HCT116 (cell line): ENCODE measurements at regions not wholly inside any gene's neighbourhood (a gene's known extent, or its start where the extent isn't known, plus 50 kb on each side); places are given as distances from the start of the nearest gene placed in this dataset.

Source experiments
- ATAC-seq: fragments of 200-7000 bp; cut with Tn5 transposase; 2 replicates; pipeline ENCODE4 v1.9.1; 2020; ENCODE audit warnings: mild to moderate bottlenecking, moderate library complexity
- BruUV-seq: library from RNA; stranded (reverse); fragments of 400-500 nt; replicated peaks from 2 replicates; lab custom pipeline; 2021; lab: Mats Ljungman, UMichigan
- CTCF ChIA-PET: fragments of 300-600 bp; sonication (Branson Sonifier 250); formaldehyde crosslinking; loops from one replicate; lab custom pipeline; 2021; ENCODE audit warnings: antibody characterized with exemption; lab: Charles Lee
- POLR2A ChIA-PET: fragments of 300-600, 350-600 bp; sonication (Branson Sonifier 250); formaldehyde crosslinking; loops from one replicate; lab custom pipeline; 2021; ENCODE audit warnings: antibody characterized with exemption; lab: Charles Lee
- RAD21 ChIA-PET, 2 experiments: fragments of 300-600 bp; sonication (Branson Sonifier 250); formaldehyde crosslinking; loops; one replicate each; lab custom pipeline; 2023; ENCODE audit warnings: low total read pairs in 2 of 2; ENCODE audit not compliant: uncharacterized antibody in 2 of 2, unreplicated experiment in 2 of 2, low non-redundant PET in 1 of 2; lab: Charles Lee
- DNase-seq: peaks from one replicate; pipeline ENCODE4 v3.0.0-alpha.2; 2010; ENCODE audit warnings: low read depth, low spot score
- H2AFZ ChIP-seq: fragments of 200-600 bp; shearing (Covaris generic), sonication (generic); 2 replicates; pipeline ENCODE4 v1.6.1; 2017; ENCODE audit warnings: low read depth, mixed run types, mixed read lengths, antibody characterized with exemption, low read length; ENCODE audit not compliant: poor library complexity, severe bottlenecking
- H3K27ac ChIP-seq: 2 replicates; pipeline ENCODE4 v1.5.1; 2012; ENCODE audit warnings: low read depth, low read length
- H3K27me3 ChIP-seq: fragments of 200-600 bp; sonication (generic); 2 replicates; pipeline ENCODE4 v1.6.1; 2016; ENCODE audit warnings: mixed run types, low read length, mixed read lengths; ENCODE audit not compliant: insufficient read depth
- H3K36me3 ChIP-seq, 2 experiments: fragments of 200-500 bp in 1 of 2; fragments of 200-600 bp in 1 of 2; sonication (Bioruptor generic) in 1 of 2; sonication (generic) in 1 of 2; 2 replicates each; pipeline versions ENCODE4 v1.5.1 to v1.6.1; 2014 to 2016; ENCODE audit warnings: low read length in 2 of 2, inconsistent platforms in 1 of 2, mixed read lengths in 1 of 2, mixed run types in 1 of 2; ENCODE audit not compliant: insufficient read depth in 2 of 2, control insufficient read depth in 1 of 2
- H3K4me1 ChIP-seq, 2 experiments: fragments of 200-600 bp in 1 of 2; sonication (generic) in 1 of 2; 2 replicates each; pipeline versions ENCODE4 v1.5.1 to v1.6.1; 2012 to 2017; ENCODE audit warnings: low read length in 2 of 2, inconsistent platforms in 1 of 2, mild to moderate bottlenecking in 1 of 2, mixed read lengths in 1 of 2, mixed run types in 1 of 2, moderate library complexity in 1 of 2; ENCODE audit not compliant: insufficient read depth in 2 of 2, control insufficient read depth in 1 of 2
- H3K4me2 ChIP-seq: fragments of 200-600 bp; sonication (generic); 2 replicates; pipeline ENCODE4 v1.6.1; 2017; ENCODE audit warnings: mixed run types, low read length, mixed read lengths
- H3K4me3 ChIP-seq, 2 experiments: fragments of 200-600 bp in 1 of 2; sonication (generic) in 1 of 2; replicated peaks in 1 of 2; 2 replicates each; pipeline ENCODE4 v1.5.1; 2011 to 2016; ENCODE audit warnings: low read length in 2 of 2, control low read depth in 1 of 2, low read depth in 1 of 2, mild to moderate bottlenecking in 1 of 2, mixed read lengths in 1 of 2, mixed run types in 1 of 2
- H3K79me2 ChIP-seq: fragments of 200-600 bp; sonication (generic); 2 replicates; pipeline ENCODE4 v1.6.1; 2017; ENCODE audit warnings: mild to moderate bottlenecking, mixed run types, low read length, moderate library complexity, mixed read lengths; ENCODE audit not compliant: insufficient read depth
- H3K9ac ChIP-seq: fragments of 200-600 bp; sonication (generic); 2 replicates; pipeline ENCODE4 v1.6.1; 2016; ENCODE audit warnings: low read length, mixed read lengths
- H3K9me2 ChIP-seq: fragments of 200-600 bp; sonication (generic), shearing (Covaris generic); 2 replicates; pipeline ENCODE4 v1.6.1; 2017; ENCODE audit warnings: mixed run types, mild to moderate bottlenecking, moderate library complexity; ENCODE audit not compliant: insufficient read depth
- H3K9me3 ChIP-seq, 2 experiments: fragments of 200-500 bp in 1 of 2; fragments of 200-600 bp in 1 of 2; sonication (Bioruptor generic) in 1 of 2; sonication (generic) in 1 of 2; 2 replicates each; pipeline ENCODE4 v1.6.1; 2014 to 2017; ENCODE audit warnings: low read length in 2 of 2, mixed read lengths in 2 of 2, inconsistent platforms in 1 of 2, low read depth in 1 of 2, mild to moderate bottlenecking in 1 of 2, mixed run types in 1 of 2, moderate library complexity in 1 of 2; ENCODE audit not compliant: control insufficient read depth in 1 of 2, insufficient read depth in 1 of 2
- H4K20me1 ChIP-seq: fragments of 200-600 bp; sonication (generic), shearing (Covaris generic); 2 replicates; pipeline ENCODE4 v1.6.1; 2017; ENCODE audit warnings: mixed run types, mild to moderate bottlenecking, moderate library complexity; ENCODE audit not compliant: insufficient read depth
- ATF3 ChIP-seq: IDR thresholded peaks from 2 replicates; pipeline ENCODE4 v1.6.1; 2012
- CBX3 ChIP-seq: IDR thresholded peaks from 2 replicates; pipeline ENCODE4 v1.6.1; 2012; ENCODE audit warnings: low read depth
- CTCF ChIP-seq, 3 experiments: fragments of 200-600 bp in 1 of 3; sonication (generic) in 1 of 3; IDR thresholded peaks in 2 of 3; conservative IDR thresholded peaks in 1 of 3; 2 replicates each; pipeline ENCODE4 v1.5.1; 2012 to 2017; ENCODE audit warnings: low read depth in 2 of 3, low read length in 2 of 3, antibody characterized with exemption in 1 of 3, borderline replicate concordance in 1 of 3, control low read depth in 1 of 3, mild to moderate bottlenecking in 1 of 3, mixed read lengths in 1 of 3, mixed run types in 1 of 3, moderate library complexity in 1 of 3; ENCODE audit not compliant: insufficient read depth in 1 of 3
- EGR1 ChIP-seq: IDR thresholded peaks from 2 replicates; pipeline ENCODE4 v1.6.1; 2012; ENCODE audit warnings: low read depth
- ELF1 ChIP-seq: IDR thresholded peaks from 2 replicates; pipeline ENCODE4 v1.6.1; 2012; ENCODE audit warnings: low read depth, borderline replicate concordance
- FOSL1 ChIP-seq: IDR thresholded peaks from 2 replicates; pipeline ENCODE4 v1.6.1; 2012; ENCODE audit warnings: low read depth
- RAD21 ChIP-seq: IDR thresholded peaks from 2 replicates; pipeline ENCODE4 v1.6.1; 2012; ENCODE audit warnings: low read depth, mild to moderate bottlenecking
- TCF7L2 ChIP-seq: IDR thresholded peaks from 2 replicates; pipeline ENCODE4 v1.7.0; 2011; ENCODE audit warnings: borderline replicate concordance, inconsistent platforms; ENCODE audit not compliant: insufficient read depth, insufficient read length; ENCODE audit errors: extremely low read depth
- YY1 ChIP-seq: IDR thresholded peaks from 2 replicates; pipeline ENCODE4 v1.6.1; 2011; ENCODE audit warnings: low read length, low read depth, moderate library complexity, mild to moderate bottlenecking; ENCODE audit not compliant: insufficient replicate concordance; ENCODE audit errors: extremely low read depth
- ZBTB33 ChIP-seq: IDR thresholded peaks from 2 replicates; pipeline ENCODE4 v1.6.1; 2011; ENCODE audit warnings: mild to moderate bottlenecking, low read length, moderate library complexity; ENCODE audit not compliant: insufficient replicate concordance; ENCODE audit errors: extremely low read depth
- ZNF274 ChIP-seq: fragments of 200-500 bp; sonication (Bioruptor generic); IDR thresholded peaks from 2 replicates; pipeline ENCODE4 v1.6.1; 2014; ENCODE audit warnings: mild to moderate bottlenecking, low read depth, low read length, inconsistent platforms
- intact Hi-C: fragments of 100-400 bp; cut with micrococcal nuclease; formaldehyde crosslinking; loops from 2 replicates; pipeline ENCODE4 v1.10.0; 2022

- TF ChIP-seq TCF7L2, result no peak
- no peak for TF ChIP-seq ATF3
- TF ChIP-seq CTCF (IDR thresholded peaks at IDR 0.05 in 2 of 3, conservative IDR thresholded peaks at IDR 0.05 in 1 of 3; ENCODE audit: borderline replicate concordance in 1 of 3, insufficient read depth in 1 of 3, low read depth in 2 of 3, low read length in 2 of 3), result no peak
- no peak for TF ChIP-seq YY1
- no peak for TF ChIP-seq CBX3
- no peak for TF ChIP-seq RAD21
- no peak for TF ChIP-seq ZNF274
- no peak for TF ChIP-seq EGR1
- TF ChIP-seq ELF1, result no peak
- TF ChIP-seq FOSL1, result no peak
These were observed 131.8 kb upstream of the CTTNBP2 start (continued) for GRCh38 chr7:118005026-118005425.

GRCh38 chr7:118006979-118007378 lies 133.7 kb upstream of the CTTNBP2 start:
- CTCF ChIA-PET, result no interaction called here
- RAD21 ChIA-PET, result no interaction called here

More at GRCh38 chr7:118006979-118007378, 133.7 kb upstream of the CTTNBP2 start:
- Histone ChIP-seq H3K36me3 (no peaks in the 10 kb centered on the region), H3K27ac (no peak overlapping the region), H3K4me1 (no peaks in the 10 kb centered on the region), H3K27me3 (no peaks in the 10 kb centered on the region), H3K4me2 (no peak overlapping the region), H3K79me2 (no peaks in the 10 kb centered on the region), H3K9me2 (no peaks in the 10 kb centered on the region), H3K9ac (no peak overlapping the region), H3K4me3 (no peak overlapping the region)
- DNase-seq (no peak), ATAC-seq (no peak)
- no TSS peak for BruUV-seq
- POLR2A ChIA-PET, result no interaction called here
- TF ChIP-seq RAD21 (no peak), TCF7L2 (no peak), ZBTB33 (no peak)
- TF ChIP-seq, all 23 proteins: peak for 0
- Histone ChIP-seq H4K20me1 (no peaks in the 10 kb centered on the region), H2AFZ (no peak overlapping the region), H3K9me3 (no peaks in the 10 kb centered on the region)
- intact Hi-C loops, result no loop called here
